ENCODE measurements at regions not wholly inside any gene's neighbourhood (a gene's known extent, or its start where the extent isn't known, plus 50 kb on each side); places are given as distances from the start of the nearest gene placed in this dataset.
"Not testable (repeated sequence)": the region's sequence is repeated elsewhere in the genome, so short reads cannot be mapped to it uniquely, and the experiment has no call there.

- no peak for DNase-seq
- H3K9me3 ChIP-seq: no peaks in the 10 kb centered on the region
- H3K27me3 ChIP-seq: no peaks in the 10 kb centered on the region
- H3K4me3 ChIP-seq: no peak overlapping the region
- TF ChIP-seq POLR2A (IDR thresholded peaks at IDR 0.05) (no peak), CTCF (IDR thresholded peaks at IDR 0.05) (no peak)
- no peak overlapping the region for H3K27ac ChIP-seq
- H3K36me3 ChIP-seq: no peaks in the 10 kb centered on the region
- H3K4me1 ChIP-seq: no peaks in the 10 kb centered on the region
Measured at GRCh38 chr6:169367507-169367906, 113.9 kb upstream of the THBS2 start.

GRCh38 chr6:169366258-169366901 lies 112.7 kb upstream of the THBS2 start:
- DNase-seq: no peak
- H3K27me3 ChIP-seq: no peaks in the 10 kb centered on the region
- H3K4me1 ChIP-seq: no peaks in the 10 kb centered on the region
- H3K36me3 ChIP-seq: no peaks in the 10 kb centered on the region
- no peak overlapping the region for H3K4me3 ChIP-seq
- H3K27ac ChIP-seq: no peak overlapping the region
- no peaks in the 10 kb centered on the region for H3K9me3 ChIP-seq
- TF ChIP-seq POLR2A (IDR thresholded peaks at IDR 0.05) (no peak), CTCF (IDR thresholded peaks at IDR 0.05) (no peak)

GRCh38 chr6:169365567-169366257 lies 112.1 kb upstream of the THBS2 start:
- Histone ChIP-seq H3K9me3 (no peaks in the 10 kb centered on the region), H3K4me3 (no peak overlapping the region), H3K4me1 (no peaks in the 10 kb centered on the region), H3K36me3 (no peaks in the 10 kb centered on the region), H3K27me3 (no peaks in the 10 kb centered on the region), H3K27ac (no peak overlapping the region)
- DNase-seq: no peak
- TF ChIP-seq CTCF (IDR thresholded peaks at IDR 0.05) (no peak), POLR2A (IDR thresholded peaks at IDR 0.05) (no peak)

- H3K27ac ChIP-seq: no peak overlapping the region
- H3K27me3 ChIP-seq: no peaks in the 10 kb centered on the region
- no peak for TF ChIP-seq CTCF (IDR thresholded peaks at IDR 0.05)
- TF ChIP-seq POLR2A (IDR thresholded peaks at IDR 0.05): no peak
- no peak for DNase-seq
- H3K4me1 ChIP-seq: no peaks in the 10 kb centered on the region
- no peak overlapping the region for H3K4me3 ChIP-seq
- H3K36me3 ChIP-seq: no peaks in the 10 kb centered on the region
- no peaks in the 10 kb centered on the region for H3K9me3 ChIP-seq
Measured at GRCh38 chr6:169363590-169363989, 109.9 kb upstream of the THBS2 start.

DNA sequence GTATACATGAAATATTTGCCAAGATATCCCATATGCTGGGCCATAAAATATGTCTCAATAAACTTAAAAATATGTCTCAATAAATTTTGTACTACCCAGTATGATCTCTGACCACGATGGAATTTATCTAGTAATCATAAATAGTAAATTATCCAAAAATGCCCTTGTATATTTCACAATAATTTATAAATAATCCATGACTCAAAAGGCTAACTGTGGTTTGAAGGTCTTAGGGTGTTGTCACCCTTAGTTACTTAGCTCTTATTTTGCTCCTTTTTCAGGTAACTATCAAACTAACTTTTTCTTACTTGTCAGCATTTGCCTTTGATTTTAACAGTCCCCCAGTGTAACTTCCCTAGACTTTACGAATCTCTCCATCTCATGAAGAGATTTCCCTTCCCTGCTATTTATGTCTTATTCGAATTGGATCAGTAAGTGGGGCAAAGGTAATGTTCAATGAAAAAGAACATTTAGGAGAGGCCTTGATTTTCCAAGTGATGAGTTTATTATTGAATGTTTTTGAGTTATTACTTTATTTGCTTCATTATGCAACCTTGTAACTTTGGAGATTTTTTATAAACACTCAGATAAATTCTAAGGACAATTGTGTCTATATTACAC lies 109.0 kb upstream of the THBS2 start:
- Histone ChIP-seq H3K27ac (no peak overlapping the region), H3K36me3 (no peaks in the 10 kb centered on the region), H3K4me3 (no peak overlapping the region), H3K4me1 (no peaks in the 10 kb centered on the region), H3K27me3 (no peaks in the 10 kb centered on the region), H3K9me3 (no peaks in the 10 kb centered on the region)
- no peak for TF ChIP-seq POLR2A (IDR thresholded peaks at IDR 0.05)
- no peak for TF ChIP-seq CTCF (IDR thresholded peaks at IDR 0.05)
- no peak for DNase-seq

DNA sequence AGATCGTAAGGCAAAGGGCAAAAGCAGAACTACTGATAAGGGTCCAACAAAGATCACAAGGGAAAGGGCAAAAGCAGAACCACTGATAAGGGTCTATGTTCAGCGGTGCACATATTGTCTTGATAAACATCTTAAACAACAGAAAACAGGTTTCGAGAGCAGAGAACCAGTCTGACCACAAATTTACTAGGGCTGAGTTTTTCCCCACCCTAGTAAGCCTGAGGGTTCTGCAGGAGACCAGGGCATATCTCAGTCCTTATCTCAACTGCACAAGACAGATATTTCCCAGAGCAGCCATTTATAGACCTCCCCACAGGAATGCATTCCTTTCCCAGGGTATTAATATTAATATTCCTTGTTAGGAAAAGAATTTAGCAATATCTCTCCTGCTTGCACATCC lies 101.4 kb upstream of the THBS2 start:
- H3K4me1 ChIP-seq, H3K27me3 ChIP-seq, H3K4me3 ChIP-seq, H3K27ac ChIP-seq, H3K36me3 ChIP-seq, DNase-seq: not testable (repeated sequence)
- H3K9me3 ChIP-seq: peaks cover 0 to 11% (median 0%) of the 10 kb centered on the region in 4 donors

Measured in Peyer's patch (tissue), 4 donors.